ENCODE measurements at regions not wholly inside any gene's neighbourhood (a gene's known extent, or its start where the extent isn't known, plus 50 kb on each side); places are given as distances from the start of the nearest gene placed in this dataset.
A peak's percentile ranks its signal among the peaks of the same experiment; 100 is the strongest.

GRCh38 chr2:220669324-220669723 is 902.8 kb downstream of the EPHA4 start:
- no peak for DNase-seq (ENCODE audit: extremely low spot score, insufficient read length, low read depth)
- FAIRE-seq: no peak

- DNase-seq (ENCODE audit: extremely low spot score, insufficient read length, low read depth): no peak
- FAIRE-seq: no peak
These were observed 901.6 kb downstream of the EPHA4 start for GRCh38 chr2:220670511-220670910.

- DNase-seq (ENCODE audit: extremely low spot score, insufficient read length, low read depth): no peak
These were observed 898.8 kb downstream of the EPHA4 start for GRCh38 chr2:220673151-220673874.

GRCh38 chr2:220674033-220674432 is 898.1 kb downstream of the EPHA4 start:
- DNase-seq (ENCODE audit: extremely low spot score, insufficient read length, low read depth) (no peak), FAIRE-seq (peak; percentile 15)

More at GRCh38 chr2:220673151-220673874, 898.8 kb downstream of the EPHA4 start:
- FAIRE-seq: no peak

- FAIRE-seq (no peak), DNase-seq (ENCODE audit: extremely low spot score, insufficient read length, low read depth) (no peak)
These were observed 895.4 kb downstream of the EPHA4 start for GRCh38 chr2:220676695-220677094.

GRCh38 chr2:220678943-220679342 is 893.2 kb downstream of the EPHA4 start:
- no peak for FAIRE-seq

GRCh38 chr2:220682616-220683015 is 889.5 kb downstream of the EPHA4 start:
- FAIRE-seq: no peak

More at GRCh38 chr2:220678943-220679342, 893.2 kb downstream of the EPHA4 start:
- no peak for DNase-seq (ENCODE audit: extremely low spot score, insufficient read length, low read depth)

GRCh38 chr2:220684099-220684498 is 888.0 kb downstream of the EPHA4 start:
- DNase-seq (ENCODE audit: extremely low spot score, insufficient read length, low read depth): no peak
- FAIRE-seq: no peak

More at GRCh38 chr2:220682616-220683015, 889.5 kb downstream of the EPHA4 start:
- DNase-seq (ENCODE audit: extremely low spot score, insufficient read length, low read depth): no peak

GRCh38 chr2:220687231-220687843 is 884.8 kb downstream of the EPHA4 start:
- DNase-seq (ENCODE audit: extremely low spot score, insufficient read length, low read depth) (peak; percentile 5), FAIRE-seq (peak; percentile 45)

GRCh38 chr2:220695397-220696279 is 876.5 kb downstream of the EPHA4 start:
- FAIRE-seq: no peak

GRCh38 chr2:220696280-220696669 is 875.8 kb downstream of the EPHA4 start:
- no peak for FAIRE-seq
- DNase-seq (ENCODE audit: extremely low spot score, insufficient read length, low read depth): no peak

More at GRCh38 chr2:220695397-220696279, 876.5 kb downstream of the EPHA4 start:
- DNase-seq (ENCODE audit: extremely low spot score, insufficient read length, low read depth): no peak

- DNase-seq (ENCODE audit: extremely low spot score, insufficient read length, low read depth) (no peak), FAIRE-seq (no peak)
These were observed 875.1 kb downstream of the EPHA4 start for GRCh38 chr2:220697011-220697410.

- no peak for FAIRE-seq
- DNase-seq (ENCODE audit: extremely low spot score, insufficient read length, low read depth): no peak
These were observed 871.0 kb downstream of the EPHA4 start for GRCh38 chr2:220701115-220701514.

GRCh38 chr2:220703279-220703678 is 868.8 kb downstream of the EPHA4 start:
- FAIRE-seq: no peak
- DNase-seq (ENCODE audit: extremely low spot score, insufficient read length, low read depth): no peak

- FAIRE-seq (no peak), DNase-seq (ENCODE audit: extremely low spot score, insufficient read length, low read depth) (no peak)
These were observed 868.0 kb downstream of the EPHA4 start for GRCh38 chr2:220704081-220704480.

- FAIRE-seq: no peak
- DNase-seq (ENCODE audit: extremely low spot score, insufficient read length, low read depth): no peak
These were observed 867.3 kb downstream of the EPHA4 start for GRCh38 chr2:220704810-220705209.

GRCh38 chr2:220705678-220706077 is 866.4 kb downstream of the EPHA4 start:
- no peak for FAIRE-seq
- DNase-seq (ENCODE audit: extremely low spot score, insufficient read length, low read depth): no peak

- FAIRE-seq: no peak
- DNase-seq (ENCODE audit: extremely low spot score, insufficient read length, low read depth): no peak
These were observed 864.8 kb downstream of the EPHA4 start for GRCh38 chr2:220707261-220707660.

GRCh38 chr2:220708366-220708765 is 863.7 kb downstream of the EPHA4 start:
- no peak for DNase-seq (ENCODE audit: extremely low spot score, insufficient read length, low read depth)
- FAIRE-seq: no peak

- FAIRE-seq: no peak
- no peak for DNase-seq (ENCODE audit: extremely low spot score, insufficient read length, low read depth)
These were observed 854.8 kb downstream of the EPHA4 start for GRCh38 chr2:220717283-220717682.

GRCh38 chr2:220736778-220737177 is 835.3 kb downstream of the EPHA4 start:
- no peak for FAIRE-seq
- no peak for DNase-seq (ENCODE audit: extremely low spot score, insufficient read length, low read depth)
